Esophagus muscularis mucosa (tissue), 4 donors: ENCODE measurements at regions not wholly inside any gene's neighbourhood (a gene's known extent, or its start where the extent isn't known, plus 50 kb on each side); places are given as distances from the start of the nearest gene placed in this dataset.

Experiments used
- DNase-seq: peaks from one replicate; pipeline ENCODE4 v3.0.0-alpha.2; 2017; ENCODE audit errors: extremely low spot score
- H3K27ac ChIP-seq, 4 donors: fragments of 200-600 bp; sonication (generic); replicated peaks in 1 of 4; 1 replicate in 3 of 4; 2 replicates in 1 of 4; pipeline ENCODE4 v1.5.1; 2016 to 2019; ENCODE audit warnings: mild to moderate bottlenecking in 1 of 4
- H3K27me3 ChIP-seq, 4 donors: fragments of 200-600 bp; sonication (generic); one replicate each; pipeline versions ENCODE4 v1.5.1 to v1.6.0; 2016 to 2019
- H3K36me3 ChIP-seq, 4 donors: fragments of 200-600 bp; sonication (generic); one replicate each; pipeline ENCODE4 v1.5.1; 2016 to 2019
- H3K4me1 ChIP-seq, 4 donors: fragments of 200-600 bp; sonication (generic); one replicate each; pipeline ENCODE4 v1.5.1; 2016 to 2019
- H3K4me3 ChIP-seq, 4 donors: fragments of 200-600 bp; sonication (generic); 1 replicate in 2 of 4; 2 replicates in 2 of 4; pipeline ENCODE4 v1.5.1; 2016 to 2019; ENCODE audit warnings: mild to moderate bottlenecking in 4 of 4, moderate library complexity in 1 of 4
- H3K9me3 ChIP-seq, 4 donors: fragments of 200-600 bp; sonication (generic); 1 replicate in 3 of 4; 2 replicates in 1 of 4; pipeline ENCODE4 v1.5.1; 2016 to 2019
- CTCF ChIP-seq, 3 experiments: fragments of 200-600 bp in 2 of 3; fragments of 450-650 bp in 1 of 3; sonication (generic) in 2 of 3; IDR thresholded peaks; one replicate each; pipeline ENCODE4 v1.5.1; 2017 to 2019; ENCODE audit warnings: antibody characterized with exemption in 3 of 3, mild to moderate bottlenecking in 2 of 3, moderate library complexity in 1 of 3
- EP300 ChIP-seq: sonication (generic); formaldehyde crosslinking; IDR thresholded peaks from one replicate; pipeline ENCODE4 v1.6.1; 2017; ENCODE audit warnings: antibody characterized with exemption
- POLR2A ChIP-seq: fragments of 450-650 bp; IDR thresholded peaks from one replicate; pipeline ENCODE4 v1.6.1; 2017; ENCODE audit warnings: antibody characterized with exemption, moderate library complexity, mild to moderate bottlenecking, low read depth
- POLR2AphosphoS5 ChIP-seq, 2 donors: sonication (generic); formaldehyde crosslinking; IDR thresholded peaks; one replicate each; pipeline ENCODE4 v1.6.1; 2017; ENCODE audit warnings: antibody characterized with exemption in 2 of 2
- WGBS: methylation state at CpG from one replicate; pipeline ENCODE4 v1.1.5; 2018; 5-methylcytosine and 5-hydroxymethylcytosine counted together
- intact Hi-C: fragments of 100-400 bp; cut with DNase I; formaldehyde crosslinking; loops from one replicate; pipeline ENCODE4 v1.15.1; 2023

DNA sequence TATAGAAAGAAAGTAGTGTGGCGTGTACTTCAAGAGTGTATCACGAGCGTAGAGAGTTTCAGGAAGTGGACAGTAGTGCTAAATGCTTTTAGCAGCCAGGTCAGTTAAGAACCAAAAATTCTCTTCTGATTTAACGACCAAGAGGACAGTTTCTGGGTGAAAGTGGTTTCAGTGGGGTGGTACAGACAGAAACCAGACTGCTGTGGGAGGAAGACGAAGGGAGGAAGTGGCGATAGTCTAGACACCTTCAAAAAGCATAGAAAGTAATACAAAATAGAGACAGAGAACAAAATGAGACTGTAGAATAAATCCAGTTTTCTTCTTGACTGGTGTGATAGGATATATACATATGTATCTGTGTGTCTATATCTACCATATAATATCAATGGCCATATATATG, 93.5 kb downstream of the MBL2 start:
- 76% methylated on average over 6 of the region's 6 CpGs for WGBS
- no peaks in the 10 kb centered on the region for H3K9me3 ChIP-seq

GRCh38 chr10:52682766-52683165, 89.8 kb downstream of the MBL2 start:
- H3K9me3 ChIP-seq, result no peaks in the 10 kb centered on the region
- no peaks in the 10 kb centered on the region for H3K4me1 ChIP-seq
- no peaks in the 10 kb centered on the region for H3K27me3 ChIP-seq
- TF ChIP-seq CTCF (IDR thresholded peaks at IDR 0.05) (no peak), POLR2AphosphoS5 (IDR thresholded peaks at IDR 0.05) (no peak), EP300 (no peak)
- WGBS, result 71% methylated on average over 1 of the region's 1 CpG
- H3K27ac ChIP-seq, result no peak overlapping the region
- H3K36me3 ChIP-seq, result no peaks in the 10 kb centered on the region
- no peak overlapping the region for H3K4me3 ChIP-seq
- DNase-seq, result no peak
- intact Hi-C loops, result no loop called here

More for the DNA sequence above, 93.5 kb downstream of the MBL2 start:
- Histone ChIP-seq H3K27me3 (no peaks in the 10 kb centered on the region), H3K27ac (no peak overlapping the region), H3K36me3 (no peaks in the 10 kb centered on the region), H3K4me3 (no peak overlapping the region), H3K4me1 (no peaks in the 10 kb centered on the region)
- intact Hi-C loops, result no loop called here
- no peak for TF ChIP-seq EP300
- TF ChIP-seq POLR2A, result no peak
- no peak for TF ChIP-seq CTCF (IDR thresholded peaks at IDR 0.05)
- no peak for TF ChIP-seq POLR2AphosphoS5 (IDR thresholded peaks at IDR 0.05)
- DNase-seq, result no peak

GRCh38 chr10:52683776-52684175, 88.8 kb downstream of the MBL2 start:
- 58% methylated on average over 2 of the region's 2 CpGs for WGBS
- TF ChIP-seq POLR2AphosphoS5 (IDR thresholded peaks at IDR 0.05) (no peak), CTCF (IDR thresholded peaks at IDR 0.05) (no peak), POLR2A (no peak), EP300 (no peak)
- no peaks in the 10 kb centered on the region for H3K9me3 ChIP-seq
- DNase-seq, result no peak
- H3K4me1 ChIP-seq, result no peaks in the 10 kb centered on the region
- H3K27me3 ChIP-seq, result no peaks in the 10 kb centered on the region
- intact Hi-C loops, result no loop called here
- H3K36me3 ChIP-seq, result no peaks in the 10 kb centered on the region
- H3K27ac ChIP-seq, result no peak overlapping the region
- H3K4me3 ChIP-seq, result no peak overlapping the region

DNA sequence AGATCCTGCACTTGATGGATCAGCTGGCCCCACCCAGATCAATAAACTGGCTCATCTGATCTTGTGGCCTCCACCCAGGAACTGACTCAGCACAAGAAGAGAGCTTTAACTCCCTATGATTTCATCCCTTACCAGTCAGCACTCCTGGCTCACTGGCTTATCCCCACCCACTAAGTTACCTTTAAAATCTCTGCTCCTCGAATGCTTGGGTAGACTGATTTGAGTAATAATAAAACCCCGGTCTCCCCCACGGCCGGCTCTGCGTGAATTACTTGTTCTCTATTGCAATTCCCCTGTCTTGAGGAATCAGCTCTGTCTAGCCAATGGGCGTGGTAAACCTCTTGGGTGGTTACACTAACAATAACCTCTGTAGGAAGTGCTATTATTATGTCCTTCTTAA, 83.7 kb downstream of the MBL2 start:
- WGBS, result 86% methylated on average over 6 of the region's 6 CpGs
- Histone ChIP-seq H3K36me3 (no peaks in the 10 kb centered on the region), H3K9me3 (no peaks in the 10 kb centered on the region), H3K27ac (no peak overlapping the region), H3K27me3 (no peaks in the 10 kb centered on the region), H3K4me3 (no peak overlapping the region), H3K4me1 (no peaks in the 10 kb centered on the region)
- TF ChIP-seq EP300, result no peak
- no peak for TF ChIP-seq POLR2A
- TF ChIP-seq CTCF (IDR thresholded peaks at IDR 0.05), result no peak
- TF ChIP-seq POLR2AphosphoS5 (IDR thresholded peaks at IDR 0.05), result no peak
- no peak for DNase-seq
- intact Hi-C loops, result no loop called here

- Histone ChIP-seq H3K36me3 (no peaks in the 10 kb centered on the region), H3K4me3 (no peak overlapping the region), H3K4me1 (no peaks in the 10 kb centered on the region), H3K27me3 (no peaks in the 10 kb centered on the region), H3K9me3 (no peaks in the 10 kb centered on the region), H3K27ac (no peak overlapping the region)
- intact Hi-C loops, result no loop called here
- no peak for DNase-seq
- WGBS, result 89% methylated on average over 6 of the region's 6 CpGs
- no peak for TF ChIP-seq EP300
Measured at GRCh38 chr10:52696232-52696631, 76.4 kb downstream of the MBL2 start.
